HepG2 (cell line): ENCODE measurements at regions not wholly inside any gene's neighbourhood (a gene's known extent, or its start where the extent isn't known, plus 50 kb on each side); places are given as distances from the start of the nearest gene placed in this dataset.

Experiments
- ARNT ChIP-seq: fragments of 450-650 bp; IDR thresholded peaks from 2 replicates; pipeline ENCODE4 v1.6.1; 2017
- ASH2L ChIP-seq: fragments of 300-600, 200-600 bp; sonication (generic); IDR thresholded peaks from 2 replicates; pipeline ENCODE4 v1.7.0; 2017; ENCODE audit warnings: low read depth, mild to moderate bottlenecking, moderate library complexity, mixed read lengths, low read length; ENCODE audit not compliant: insufficient read length
- MEIS2 ChIP-seq: sonication (generic); formaldehyde crosslinking; IDR thresholded peaks from 2 replicates; pipeline ENCODE4 v1.9.0; 2021; ENCODE audit warnings: mild to moderate bottlenecking, missing genetic modification reagents
- MYNN ChIP-seq: sonication (generic); formaldehyde crosslinking; IDR thresholded peaks from 2 replicates; pipeline ENCODE4 v1.4.0; 2020; ENCODE audit warnings: mild to moderate bottlenecking, low read depth, missing genetic modification reagents
- NR3C1 ChIP-seq: sonication (generic); formaldehyde crosslinking; IDR thresholded peaks from 2 replicates; pipeline ENCODE4 v1.4.0; 2020; ENCODE audit warnings: missing genetic modification reagents
- RFX1 ChIP-seq: fragments of 450-650 bp; IDR thresholded peaks from 2 replicates; pipeline ENCODE4 v1.6.1; 2017
- RORA ChIP-seq: sonication (generic); formaldehyde crosslinking; IDR thresholded peaks from 2 replicates; pipeline ENCODE4 v1.5.0; 2020; ENCODE audit warnings: mild to moderate bottlenecking, missing genetic modification reagents, moderate library complexity
- SP2 ChIP-seq: sonication (generic); formaldehyde crosslinking; IDR thresholded peaks from 2 replicates; pipeline ENCODE4 v1.5.1; 2020; ENCODE audit warnings: mild to moderate bottlenecking, missing genetic modification reagents
- SRSF9 ChIP-seq: fragments of 200-400 bp; formaldehyde crosslinking; IDR thresholded peaks from 2 replicates; pipeline ENCODE4 v1.6.1; 2018; ENCODE audit warnings: borderline replicate concordance, mild to moderate bottlenecking, low read depth, low read length; ENCODE audit not compliant: insufficient read depth, poor library complexity, severe bottlenecking
- SUZ12 ChIP-seq: fragments of 150-350 bp; IDR thresholded peaks from 2 replicates; pipeline ENCODE4 v1.6.1; 2014; ENCODE audit warnings: low read depth, low read length
- TCF12 ChIP-seq, 2 experiments: fragments of 450-650 bp in 1 of 2; sonication (generic) in 1 of 2; formaldehyde crosslinking in 1 of 2; IDR thresholded peaks; 2 replicates each; pipeline versions ENCODE4 v1.6.1 to v1.8.0; 2017 to 2022; ENCODE audit warnings: antibody characterized with exemption in 1 of 2, mild to moderate bottlenecking in 1 of 2, missing genetic modification reagents in 1 of 2, moderate library complexity in 1 of 2
- ZBTB7A ChIP-seq: sonication (generic); formaldehyde crosslinking; IDR thresholded peaks from 2 replicates; pipeline ENCODE4 v1.8.0; 2022; ENCODE audit warnings: mild to moderate bottlenecking, missing genetic modification reagents
- ZNF607 ChIP-seq: sonication (generic); formaldehyde crosslinking; IDR thresholded peaks from 2 replicates; pipeline ENCODE4 v1.5.1; 2020; ENCODE audit warnings: missing genetic modification reagents, mild to moderate bottlenecking, borderline replicate concordance
- TF ChIP-seq, protein P1 (sequence below): sonication (generic); formaldehyde crosslinking; IDR thresholded peaks from 2 replicates; pipeline ENCODE4 v1.5.0; 2020; ENCODE audit warnings: mild to moderate bottlenecking, missing genetic modification reagents, moderate library complexity

DNA sequence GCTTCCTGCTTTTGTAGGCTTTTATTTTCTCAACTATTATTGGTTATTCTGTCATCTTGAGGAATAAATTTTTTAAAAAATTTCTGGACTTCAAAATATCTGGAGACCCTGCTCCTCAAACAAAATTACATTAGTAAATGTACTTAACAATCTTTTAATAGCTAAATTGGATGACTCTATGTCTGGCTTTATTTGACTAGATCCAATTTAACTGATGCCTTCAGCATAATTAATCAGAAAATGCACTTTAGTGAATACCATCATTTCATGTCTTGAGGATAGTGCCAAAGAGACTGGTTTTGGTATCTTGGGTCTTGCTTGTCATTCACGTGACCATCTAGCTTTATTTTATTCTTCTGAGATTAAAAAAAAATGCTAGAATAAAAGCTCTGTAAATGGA lies 1301.2 kb downstream of the JRKL start:
- TF ChIP-seq ZNF607 (CRISPR knock-in tag) (no peak), MYNN (CRISPR knock-in tag) (no peak), RFX1 (no peak), SRSF9 (no peak), TCF12 (IDR thresholded peaks at IDR 0.05) (no peak), TCF12 (CRISPR knock-in tag; IDR thresholded peaks at IDR 0.05) (no peak), ASH2L (no peak), MEIS2 (CRISPR knock-in tag) (no peak), SP2 (no peak), RORA (CRISPR knock-in tag) (no peak), SUZ12 (no peak), NR3C1 (CRISPR knock-in tag) (no peak), ARNT (no peak), ZBTB7A (CRISPR knock-in tag) (no peak)
- TF ChIP-seq, protein P1, sequence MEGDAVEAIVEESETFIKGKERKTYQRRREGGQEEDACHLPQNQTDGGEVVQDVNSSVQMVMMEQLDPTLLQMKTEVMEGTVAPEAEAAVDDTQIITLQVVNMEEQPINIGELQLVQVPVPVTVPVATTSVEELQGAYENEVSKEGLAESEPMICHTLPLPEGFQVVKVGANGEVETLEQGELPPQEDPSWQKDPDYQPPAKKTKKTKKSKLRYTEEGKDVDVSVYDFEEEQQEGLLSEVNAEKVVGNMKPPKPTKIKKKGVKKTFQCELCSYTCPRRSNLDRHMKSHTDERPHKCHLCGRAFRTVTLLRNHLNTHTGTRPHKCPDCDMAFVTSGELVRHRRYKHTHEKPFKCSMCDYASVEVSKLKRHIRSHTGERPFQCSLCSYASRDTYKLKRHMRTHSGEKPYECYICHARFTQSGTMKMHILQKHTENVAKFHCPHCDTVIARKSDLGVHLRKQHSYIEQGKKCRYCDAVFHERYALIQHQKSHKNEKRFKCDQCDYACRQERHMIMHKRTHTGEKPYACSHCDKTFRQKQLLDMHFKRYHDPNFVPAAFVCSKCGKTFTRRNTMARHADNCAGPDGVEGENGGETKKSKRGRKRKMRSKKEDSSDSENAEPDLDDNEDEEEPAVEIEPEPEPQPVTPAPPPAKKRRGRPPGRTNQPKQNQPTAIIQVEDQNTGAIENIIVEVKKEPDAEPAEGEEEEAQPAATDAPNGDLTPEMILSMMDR (CRISPR knock-in tag): no peak
